GM18861 (cell line): ENCODE measurements at regions not wholly inside any gene's neighbourhood (a gene's known extent, or its start where the extent isn't known, plus 50 kb on each side); places are given as distances from the start of the nearest gene placed in this dataset.

ENCODE experiments used
- ATAC-seq: cut with Tn5 transposase; IDR thresholded peaks from one replicate; pipeline ENCODE4 v1.9.1; 2021; ENCODE audit not compliant: unreplicated experiment

DNA sequence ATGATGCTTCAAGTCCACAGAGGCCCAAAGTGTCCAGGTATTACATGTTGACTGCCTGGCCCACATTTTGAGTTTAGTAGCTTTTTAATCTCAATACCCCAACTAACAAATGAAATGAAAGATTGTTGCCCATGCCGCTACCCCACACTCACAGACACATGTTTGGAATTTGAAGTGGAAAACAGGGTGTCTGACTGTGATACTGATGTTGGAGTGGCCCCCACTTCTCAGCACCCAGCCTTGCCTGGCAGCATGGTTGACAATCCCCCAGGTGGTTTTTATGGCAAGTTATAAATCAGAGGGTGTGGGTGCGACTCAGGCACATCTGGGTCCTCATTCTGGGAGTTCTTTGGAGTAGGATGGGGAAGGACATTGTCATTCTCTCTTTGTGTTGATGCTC is 314.7 kb upstream of the ZNF32 start:
- ATAC-seq = no peak

DNA sequence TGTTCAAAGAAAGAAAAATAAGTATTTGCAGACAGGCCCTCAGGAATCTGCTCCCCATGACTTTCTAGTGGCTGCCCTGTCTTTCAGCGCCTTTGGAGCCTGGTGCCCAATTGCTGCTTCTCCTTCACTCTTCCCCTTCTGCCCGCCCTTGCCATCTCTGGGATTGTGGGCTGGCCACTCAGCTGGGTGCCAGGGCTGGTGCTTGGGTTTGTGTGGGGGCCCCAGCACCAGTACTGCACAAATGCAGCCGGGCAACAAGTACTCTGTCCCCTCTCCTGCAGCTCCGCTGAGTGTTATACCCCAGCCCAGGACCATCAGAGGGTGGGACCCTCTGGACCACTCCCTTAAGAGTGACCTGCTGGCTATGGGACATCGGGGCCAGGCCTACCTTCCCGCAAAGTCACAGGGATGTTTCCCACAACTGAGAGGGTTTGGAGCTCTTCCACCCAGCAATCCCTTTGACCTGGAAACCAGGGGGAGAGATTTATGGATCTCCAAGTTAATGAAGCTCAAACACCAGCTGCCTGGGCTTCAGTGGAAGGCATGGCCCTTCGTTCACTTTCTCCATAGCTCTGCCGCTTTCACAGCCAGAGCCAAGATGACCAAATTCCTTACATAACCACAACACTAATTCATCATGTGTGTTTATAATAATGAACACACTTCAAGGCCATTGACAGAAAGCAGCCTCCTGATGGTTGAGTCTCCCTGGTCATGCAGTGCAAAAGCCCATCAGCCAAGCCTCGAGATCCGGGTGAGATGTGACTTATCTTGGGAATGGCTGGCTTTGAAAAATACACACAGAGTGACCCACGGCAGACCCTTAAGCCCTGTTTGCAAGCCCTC is 313.9 kb upstream of the ZNF32 start:
- no peak for ATAC-seq

DNA sequence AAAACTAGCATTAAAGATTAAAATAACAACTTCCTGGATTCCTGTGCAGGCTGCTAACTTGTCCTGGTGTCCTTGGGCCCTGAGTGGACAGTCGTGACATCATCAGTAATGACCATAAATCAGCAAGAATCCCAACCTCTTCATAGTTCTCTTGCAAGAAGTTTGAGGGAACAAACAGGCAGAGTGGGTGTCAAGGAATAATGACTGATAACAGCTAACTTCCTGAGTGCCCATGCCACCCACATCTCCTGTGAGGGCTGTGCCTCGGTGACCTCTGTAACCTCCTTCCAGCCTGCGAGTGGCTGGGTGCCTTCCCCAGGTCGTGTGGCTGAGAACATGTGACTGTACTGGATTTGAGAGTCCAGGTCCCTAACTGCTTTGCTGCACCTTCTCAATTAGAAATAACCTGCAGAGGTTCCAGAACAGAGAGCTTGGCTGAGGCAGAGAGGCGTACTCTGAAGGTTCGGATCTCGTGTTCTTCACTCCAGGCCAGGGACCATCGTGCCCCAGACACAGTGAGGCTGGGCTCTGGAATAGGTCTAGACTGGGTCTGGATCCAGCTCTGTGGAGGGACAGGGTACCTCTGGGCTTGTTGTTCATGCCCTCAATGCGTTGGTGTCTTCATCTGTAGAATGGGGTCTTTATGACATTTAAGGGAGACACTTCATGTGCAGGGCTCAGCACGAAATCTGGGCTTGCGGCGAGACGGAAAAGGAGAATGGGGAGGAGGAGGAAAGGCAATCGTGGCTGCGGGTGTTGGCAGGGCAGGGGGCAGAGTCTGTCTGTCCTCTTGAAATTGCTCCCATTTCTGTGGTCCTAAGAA is 313.1 kb upstream of the ZNF32 start:
- no peak for ATAC-seq

DNA sequence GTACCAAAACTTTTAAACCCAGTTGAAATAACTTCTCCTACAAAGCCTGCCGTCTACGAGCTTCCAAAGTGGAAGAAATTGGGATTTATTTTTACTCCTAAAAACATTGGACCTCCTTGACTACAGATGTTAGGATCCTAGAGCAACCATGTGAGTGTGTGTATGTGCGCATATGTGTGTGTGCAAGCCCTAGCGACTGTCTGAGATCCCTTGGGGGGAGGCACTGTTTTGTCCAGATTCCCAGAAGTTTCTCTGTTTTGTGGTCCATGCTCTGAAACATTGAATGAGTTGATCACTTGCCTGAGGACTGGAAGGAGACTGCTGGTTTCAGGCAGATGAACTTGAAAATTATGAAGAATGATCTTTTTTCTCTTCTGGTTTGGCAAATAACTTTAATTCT is 312.3 kb upstream of the ZNF32 start:
- ATAC-seq = no peak

DNA sequence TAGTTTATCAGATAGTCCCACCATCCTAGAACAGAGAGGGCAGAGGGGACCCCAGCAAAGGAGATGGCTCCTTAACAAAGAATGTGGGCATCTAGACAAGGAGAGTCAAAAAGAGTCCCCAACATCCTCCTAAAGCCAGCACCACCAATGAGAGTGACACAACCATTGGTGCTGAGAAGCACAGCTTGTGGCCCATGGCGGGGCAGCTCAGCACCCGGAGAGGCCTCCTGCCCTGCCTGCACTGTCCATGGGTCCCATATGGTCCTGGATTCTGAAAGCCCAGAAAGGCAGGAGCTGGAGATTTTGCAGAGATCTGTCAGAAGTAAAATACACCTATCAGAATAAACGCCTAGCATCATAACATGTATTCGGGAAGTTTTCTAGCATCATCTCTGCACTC is 311.8 kb upstream of the ZNF32 start:
- ATAC-seq = no peak

DNA sequence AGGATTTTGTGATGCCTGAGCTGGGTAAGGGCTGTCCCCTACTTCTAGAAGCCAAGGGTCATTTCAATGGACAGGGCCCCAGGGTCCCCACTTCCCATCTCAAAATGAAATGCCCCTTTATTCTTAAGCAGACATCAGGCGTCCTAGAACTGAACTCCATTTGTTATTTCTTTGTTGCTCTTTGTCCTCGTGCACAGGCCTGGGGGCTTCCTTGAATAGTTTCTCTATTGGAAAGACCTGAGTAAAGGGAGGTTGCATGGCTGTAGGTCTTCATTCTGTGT is 311.4 kb upstream of the ZNF32 start:
- no peak for ATAC-seq

DNA sequence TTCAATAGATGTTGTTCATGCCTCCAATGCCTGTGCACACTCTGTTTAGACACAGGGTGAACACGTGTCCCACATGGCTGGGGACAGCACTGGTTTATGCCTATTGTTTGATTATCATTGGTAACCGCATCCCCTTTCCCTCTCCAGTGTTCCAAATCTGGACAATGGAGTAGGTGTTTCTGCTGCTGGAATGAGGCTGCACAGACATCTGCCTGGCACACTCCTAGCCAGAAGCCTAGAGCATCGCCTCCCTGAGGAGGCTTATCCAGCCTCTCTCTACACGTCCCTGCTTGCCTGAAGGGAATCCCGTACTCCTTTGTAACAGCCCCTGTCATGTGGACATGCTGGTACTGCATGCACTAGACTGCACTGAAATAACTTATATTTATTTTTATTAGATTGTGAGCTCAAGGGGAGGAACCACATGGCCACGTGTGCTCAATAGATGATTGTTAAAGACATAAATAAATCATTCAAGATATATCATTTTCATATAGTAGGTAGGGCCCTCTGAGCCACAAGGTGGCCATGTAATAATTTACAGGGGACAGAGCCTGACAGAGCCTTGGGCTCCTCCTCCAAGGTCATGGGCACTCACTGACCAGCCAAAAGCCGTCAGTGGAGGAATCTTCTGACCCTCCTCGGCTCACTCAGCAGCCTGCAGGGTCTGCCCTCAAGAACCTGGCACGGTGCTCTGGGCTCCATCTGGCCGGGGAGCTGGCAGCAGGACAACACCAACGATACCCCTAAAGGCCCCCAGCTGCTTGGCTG is 310.9 kb upstream of the ZNF32 start:
- no peak for ATAC-seq

DNA sequence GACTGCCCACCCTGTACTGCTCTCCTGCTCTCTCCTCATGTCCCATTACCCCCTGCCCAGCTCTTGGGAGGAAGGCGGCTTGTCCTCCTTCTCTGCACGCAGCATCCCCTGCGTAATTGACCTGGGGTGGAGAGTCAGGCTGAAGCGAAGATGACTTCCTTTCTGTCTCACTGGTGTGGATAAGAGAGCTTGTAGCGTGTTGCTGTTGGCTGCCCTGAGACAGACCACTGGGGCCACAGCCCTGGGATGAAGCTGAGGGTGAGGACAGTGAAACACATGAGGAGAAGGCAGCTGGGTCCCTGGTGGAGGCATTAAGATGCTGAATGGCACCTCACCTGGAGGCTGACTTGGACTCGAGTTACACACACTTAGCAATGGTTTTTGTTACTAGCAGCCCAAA is 310.3 kb upstream of the ZNF32 start:
- no peak for ATAC-seq

DNA sequence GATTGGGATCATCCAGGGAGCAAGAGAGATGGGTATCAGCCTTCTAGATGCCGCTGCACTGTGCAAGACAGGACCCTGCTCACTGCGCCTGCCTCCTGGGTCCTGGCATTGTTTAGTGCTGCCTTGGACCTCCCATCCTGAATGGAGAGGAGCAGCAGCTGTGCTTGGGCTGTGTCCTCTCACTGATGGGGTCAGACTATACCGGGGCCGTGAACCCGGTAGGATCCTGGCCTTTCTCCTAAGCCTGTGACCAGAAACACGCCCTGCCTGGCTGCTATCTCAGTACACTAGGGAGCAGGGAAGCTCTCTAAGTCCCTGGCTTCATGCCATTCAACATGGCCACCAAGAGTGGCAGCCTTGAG is 309.4 kb upstream of the ZNF32 start:
- no peak for ATAC-seq

DNA sequence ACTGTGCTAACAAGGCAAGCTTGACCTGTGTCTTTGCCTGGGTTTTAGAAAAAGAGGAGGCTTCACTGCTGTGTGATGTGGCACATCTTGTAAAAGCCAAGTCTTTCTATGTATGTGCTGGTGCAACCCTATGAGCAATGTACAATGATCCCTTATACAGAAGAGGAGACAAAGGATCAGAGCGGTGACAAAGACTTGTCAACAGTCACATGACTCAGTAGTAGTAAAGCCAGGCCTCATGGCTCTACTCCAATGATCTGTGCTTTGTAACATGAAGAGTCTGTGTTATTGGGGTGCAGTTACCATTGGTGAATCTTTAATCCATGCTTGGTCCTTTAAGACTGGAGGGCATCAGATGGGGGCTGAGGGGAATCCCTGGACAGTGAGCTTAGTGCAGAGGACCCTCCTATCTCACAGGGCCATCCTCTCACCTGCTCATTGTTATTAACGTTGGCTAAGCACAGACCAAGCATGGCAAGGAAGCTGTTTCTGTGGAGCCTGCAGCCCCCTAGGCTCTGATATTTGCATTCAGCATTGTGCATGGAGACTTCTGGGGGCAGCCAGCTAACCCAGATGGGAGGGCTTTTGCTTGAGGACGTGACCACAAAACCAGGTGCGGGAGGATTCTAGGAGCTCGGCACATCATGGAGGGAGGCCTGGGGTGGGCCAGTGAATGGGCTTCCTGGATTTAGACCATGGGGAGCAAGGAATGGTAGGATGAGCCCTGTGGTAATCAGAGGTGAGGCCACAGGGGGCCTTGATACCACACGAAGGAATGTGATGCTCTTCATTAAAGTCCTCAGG is 308.8 kb upstream of the ZNF32 start:
- no peak for ATAC-seq

DNA sequence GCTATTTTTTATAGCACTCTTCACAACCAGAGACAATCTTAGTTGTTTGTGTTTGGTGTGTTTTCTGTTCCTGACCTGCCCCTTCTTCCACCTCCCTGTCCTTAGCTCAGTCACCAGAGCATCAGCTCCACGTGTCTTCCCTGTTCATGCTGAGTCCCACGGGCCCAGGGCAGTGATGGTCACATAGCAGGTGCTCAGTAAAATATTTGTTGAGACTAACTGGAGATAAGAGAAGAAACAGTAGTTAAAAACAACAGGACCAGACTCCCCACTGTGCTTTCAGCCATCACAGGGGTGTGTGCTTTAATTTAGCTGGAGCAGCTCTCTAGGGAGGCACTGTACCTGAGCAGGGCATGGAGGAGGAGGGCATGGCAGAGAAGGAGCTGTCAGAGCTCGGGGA is 307.3 kb upstream of the ZNF32 start:
- no peak for ATAC-seq

DNA sequence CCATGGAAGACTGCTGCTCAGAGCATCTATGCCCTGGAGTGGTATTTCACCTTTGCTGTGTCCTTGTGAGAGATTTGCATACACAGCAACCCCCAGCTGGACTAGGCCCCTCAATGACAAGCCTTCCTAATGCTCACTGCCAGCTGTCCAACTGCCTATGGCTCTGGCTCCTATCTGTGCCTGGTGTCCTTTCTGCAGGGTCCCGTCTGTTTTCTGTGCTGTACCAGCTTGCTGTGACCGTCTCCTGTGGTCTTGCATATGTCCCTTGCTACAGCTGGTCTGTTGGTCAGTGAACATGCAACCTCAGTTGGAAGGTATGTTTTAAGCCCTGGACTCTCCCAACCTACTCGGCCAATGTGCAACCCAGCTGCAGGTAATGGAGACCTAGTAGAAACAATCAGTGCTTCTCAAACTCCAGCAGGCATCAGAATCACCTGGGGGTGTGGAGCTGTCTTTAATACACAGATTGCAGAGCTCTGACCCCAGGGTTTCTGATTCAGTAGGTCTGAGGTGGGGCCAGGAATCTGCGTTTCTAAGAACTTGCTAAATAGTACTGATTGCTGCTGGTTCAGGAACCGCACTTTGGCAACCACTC is 306.4 kb upstream of the ZNF32 start:
- ATAC-seq = no peak

DNA sequence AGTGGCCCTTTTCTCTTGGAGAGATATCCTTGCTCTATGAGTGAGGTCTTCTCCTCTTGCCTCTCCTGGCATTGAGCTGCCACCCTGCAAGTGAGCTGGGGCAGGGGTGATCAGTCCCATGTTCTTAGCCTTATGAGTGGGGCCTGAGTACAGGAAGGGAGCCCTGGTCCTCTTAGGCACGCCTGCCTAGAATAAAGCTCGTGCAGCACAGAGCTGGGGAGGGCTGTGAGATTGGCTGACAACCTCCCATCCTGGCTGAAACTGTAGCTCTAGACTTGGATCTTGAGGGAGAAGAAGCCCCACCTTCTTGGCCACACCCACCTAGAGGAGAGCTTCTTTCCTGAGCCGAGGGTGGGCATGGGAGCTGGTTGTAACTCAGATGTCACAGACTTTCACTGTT is 305.0 kb upstream of the ZNF32 start:
- ATAC-seq = no peak

DNA sequence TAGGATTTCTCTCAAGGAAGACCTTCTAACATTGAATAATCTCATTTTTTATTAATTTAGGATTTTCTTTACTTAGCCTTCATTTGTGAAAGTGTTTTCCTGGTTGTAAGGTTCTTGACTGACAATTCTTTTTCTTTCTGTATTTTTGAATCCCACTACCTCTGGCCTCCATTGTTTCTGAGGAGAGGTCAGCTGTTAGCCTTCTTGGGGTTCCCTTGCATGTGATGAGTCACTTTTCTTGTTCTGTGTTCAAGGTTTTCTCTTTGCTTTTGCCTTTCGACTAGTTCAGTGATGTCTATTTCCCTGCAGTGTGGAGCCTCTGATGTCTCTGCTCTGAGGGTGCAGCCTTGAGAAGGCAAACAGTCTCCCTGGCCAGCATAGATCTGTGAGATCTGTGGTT is 304.1 kb upstream of the ZNF32 start:
- ATAC-seq = no peak

DNA sequence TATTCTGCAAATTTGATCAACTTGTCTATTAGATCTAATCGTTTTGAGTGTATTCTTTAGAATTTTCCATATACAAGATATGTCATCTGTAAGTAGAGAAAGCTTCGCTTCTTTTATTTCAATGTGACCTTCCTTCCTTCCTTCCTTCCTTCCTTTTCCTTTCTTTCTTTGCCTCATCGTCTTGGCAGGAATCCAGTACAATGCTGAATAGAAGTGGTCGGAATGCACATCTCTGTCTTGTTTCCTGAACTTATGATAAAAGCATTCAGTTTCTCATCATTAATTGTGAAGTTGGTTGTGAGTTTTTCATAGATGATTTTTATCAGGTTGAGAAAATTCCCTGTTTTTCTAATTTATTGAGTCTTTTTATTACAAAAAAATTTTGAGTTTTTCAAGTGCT is 300.7 kb upstream of the ZNF32 start:
- no peak for ATAC-seq

DNA sequence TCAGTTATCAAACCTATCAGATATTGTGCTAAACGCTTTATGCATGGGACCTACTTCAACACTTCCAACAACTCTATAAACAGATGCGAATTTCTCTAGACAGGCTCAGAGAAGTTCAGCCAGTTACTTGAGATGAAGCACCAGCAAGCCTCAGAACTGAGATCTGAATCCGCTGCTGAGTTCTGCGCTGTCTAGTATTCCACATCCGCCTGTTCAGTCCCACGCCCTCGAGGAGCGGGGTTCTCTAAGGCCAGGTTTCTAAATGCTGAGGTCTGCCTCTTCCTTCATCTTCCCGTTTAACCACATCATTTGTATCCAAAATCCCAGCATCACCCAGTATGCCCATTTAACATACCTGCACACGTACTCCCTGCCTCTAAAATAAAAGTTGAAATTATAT is 297.8 kb upstream of the ZNF32 start:
- no peak for ATAC-seq

DNA sequence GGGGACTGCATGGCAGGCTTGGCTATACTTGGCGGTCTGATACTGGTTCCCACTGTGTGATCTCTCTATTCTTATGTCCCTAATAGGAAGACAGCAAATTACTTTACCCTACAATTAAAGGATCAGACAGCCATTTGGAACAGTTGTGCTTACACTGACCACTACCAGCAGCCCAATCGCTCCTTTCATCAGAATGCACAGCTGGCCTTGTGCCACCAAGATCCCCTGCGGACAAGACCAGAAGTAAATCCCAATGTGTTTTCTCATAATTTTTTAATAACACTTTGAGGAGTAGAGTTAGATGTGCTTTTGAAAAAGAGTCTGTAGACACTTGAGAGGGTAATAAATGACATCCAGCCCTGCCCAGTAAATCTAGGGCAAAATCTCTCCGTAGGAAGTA is 297.2 kb upstream of the ZNF32 start:
- ATAC-seq = no peak

DNA sequence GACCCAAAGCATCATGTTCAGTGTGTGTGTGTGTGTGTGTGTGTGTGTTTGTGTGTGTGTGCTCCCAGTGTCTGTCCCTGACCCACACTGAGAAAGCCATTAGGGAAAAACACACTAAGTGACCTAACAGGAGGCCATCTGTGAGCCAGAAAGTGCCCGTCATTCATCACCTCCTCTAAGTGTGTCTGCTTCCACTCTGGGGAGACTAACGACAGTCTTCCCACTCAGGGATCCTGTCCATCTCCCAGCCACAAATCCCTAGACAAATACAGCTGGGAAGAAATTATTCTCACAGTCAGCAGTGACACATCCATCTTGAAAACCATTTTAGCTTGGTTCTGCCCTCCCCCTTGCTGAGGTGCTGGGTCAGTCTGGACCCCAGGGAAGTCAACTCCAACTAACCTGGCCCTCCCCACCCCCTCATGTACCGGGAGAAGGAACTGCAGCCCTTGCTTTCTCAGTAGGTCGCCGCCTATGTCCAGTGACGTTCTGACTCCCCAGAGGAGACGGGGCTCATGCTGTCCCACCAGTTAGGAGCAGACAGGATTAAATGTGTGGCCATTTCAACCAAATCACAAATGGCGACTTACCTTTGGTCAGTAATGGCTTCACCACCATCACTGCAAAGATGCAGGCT is 296.5 kb upstream of the ZNF32 start:
- ATAC-seq = no peak

DNA sequence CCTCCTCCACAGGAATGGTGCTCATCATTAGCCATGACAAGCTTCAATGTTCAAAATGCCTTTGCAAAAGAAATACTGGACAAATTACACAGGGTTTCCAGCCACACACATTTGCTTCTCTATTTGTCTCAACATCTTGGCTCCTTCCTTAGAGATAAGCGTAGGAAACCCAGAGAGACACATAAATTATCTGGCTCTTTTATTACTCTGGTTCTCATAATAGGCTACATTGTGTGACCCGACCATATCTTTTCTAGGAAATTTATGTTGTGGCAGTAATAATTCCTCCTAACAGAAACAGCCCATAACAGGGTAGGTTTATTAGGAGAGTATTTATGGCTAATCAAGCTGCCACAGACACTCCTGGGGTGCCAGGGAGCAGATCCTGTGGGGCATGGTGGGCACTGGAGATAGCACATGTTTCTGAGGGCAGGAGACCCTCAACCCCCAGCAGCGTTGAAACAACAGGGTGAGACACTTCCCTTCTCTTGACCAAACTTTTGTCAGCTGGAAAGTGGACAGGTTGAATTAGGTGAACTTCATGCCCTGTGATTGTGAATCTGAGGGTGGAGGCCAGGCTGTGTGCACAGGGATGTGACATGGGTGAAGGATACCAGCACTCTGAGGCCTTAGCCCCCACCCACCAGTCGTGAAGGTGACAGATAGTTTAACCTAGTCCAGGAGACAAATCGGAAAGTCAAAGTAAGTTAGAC is 295.9 kb upstream of the ZNF32 start:
- ATAC-seq = no peak
